ENCODE measurements at regions not wholly inside any gene's neighbourhood (a gene's known extent, or its start where the extent isn't known, plus 50 kb on each side); places are given as distances from the start of the nearest gene placed in this dataset.

GRCh38 chr7:115734641-115735040 is 295.9 kb downstream of the TFEC start:
- H3K4me1 ChIP-seq (ENCODE audit: control insufficient read depth in 1 of 2, low read depth in 2 of 2) = no peaks in the 10 kb centered on the region
- ATAC-seq (ENCODE audit: insufficient number of reproducible peaks, low FRiP score, low read depth) (no peak), DNase-seq (ENCODE audit: low spot score) (no peak)
- no peaks in the 10 kb centered on the region for H3K27me3 ChIP-seq (replicated peaks; ENCODE audit: insufficient read depth)
- no peaks in the 10 kb centered on the region for H3K9me3 ChIP-seq
- no peaks in the 10 kb centered on the region for H3K36me3 ChIP-seq
- no peak for TF ChIP-seq CTCF (IDR thresholded peaks at IDR 0.05)
- no peak overlapping the region for H3K27ac ChIP-seq
- no peak overlapping the region for H3K4me3 ChIP-seq

GRCh38 chr7:115731796-115732471 is 298.6 kb downstream of the TFEC start:
- H3K4me3 ChIP-seq = no peak overlapping the region
- no peak overlapping the region for H3K27ac ChIP-seq
- DNase-seq (ENCODE audit: low spot score) = no peak
- H3K27me3 ChIP-seq (replicated peaks; ENCODE audit: insufficient read depth) = no peaks in the 10 kb centered on the region
- ATAC-seq (ENCODE audit: insufficient number of reproducible peaks, low FRiP score, low read depth) = no peak
- no peaks in the 10 kb centered on the region for H3K9me3 ChIP-seq
- H3K36me3 ChIP-seq = no peaks in the 10 kb centered on the region
- TF ChIP-seq CTCF (IDR thresholded peaks at IDR 0.05) = no peak
- H3K4me1 ChIP-seq (ENCODE audit: control insufficient read depth in 1 of 2, low read depth in 2 of 2) = no peaks in the 10 kb centered on the region

GRCh38 chr7:115728518-115728917 is 302.0 kb downstream of the TFEC start:
- no peak overlapping the region for H3K4me3 ChIP-seq
- no peak overlapping the region for H3K27ac ChIP-seq
- TF ChIP-seq CTCF (IDR thresholded peaks at IDR 0.05) = no peak
- H3K9me3 ChIP-seq = no peaks in the 10 kb centered on the region
- ATAC-seq (ENCODE audit: insufficient number of reproducible peaks, low FRiP score, low read depth) = no peak
- no peak for DNase-seq (ENCODE audit: low spot score)
- H3K36me3 ChIP-seq = no peaks in the 10 kb centered on the region
- H3K27me3 ChIP-seq (replicated peaks; ENCODE audit: insufficient read depth) = no peaks in the 10 kb centered on the region
- no peaks in the 10 kb centered on the region for H3K4me1 ChIP-seq (ENCODE audit: control insufficient read depth in 1 of 2, low read depth in 2 of 2)

- H3K27ac ChIP-seq = no peak overlapping the region
- DNase-seq (ENCODE audit: low spot score) (no peak), ATAC-seq (ENCODE audit: insufficient number of reproducible peaks, low FRiP score, low read depth) (no peak)
- no peaks in the 10 kb centered on the region for H3K4me1 ChIP-seq (ENCODE audit: control insufficient read depth in 1 of 2, low read depth in 2 of 2)
- H3K27me3 ChIP-seq (replicated peaks; ENCODE audit: insufficient read depth) = no peaks in the 10 kb centered on the region
- H3K9me3 ChIP-seq = no peaks in the 10 kb centered on the region
- H3K36me3 ChIP-seq = no peaks in the 10 kb centered on the region
- TF ChIP-seq CTCF (IDR thresholded peaks at IDR 0.05) = no peak
- no peak overlapping the region for H3K4me3 ChIP-seq
Observed at GRCh38 chr7:115724400-115725056, 306.0 kb downstream of the TFEC start.

- Histone ChIP-seq H3K27ac (no peak overlapping the region), H3K27me3 (replicated peaks; ENCODE audit: insufficient read depth) (no peaks in the 10 kb centered on the region), H3K4me3 (no peak overlapping the region), H3K9me3 (no peaks in the 10 kb centered on the region), H3K36me3 (no peaks in the 10 kb centered on the region), H3K4me1 (ENCODE audit: control insufficient read depth in 1 of 2, low read depth in 2 of 2) (no peaks in the 10 kb centered on the region)
- no peak for DNase-seq (ENCODE audit: low spot score)
- TF ChIP-seq CTCF (IDR thresholded peaks at IDR 0.05) = no peak
- ATAC-seq (ENCODE audit: insufficient number of reproducible peaks, low FRiP score, low read depth) = no peak
Observed at GRCh38 chr7:115722302-115722977, 308.1 kb downstream of the TFEC start.

Data from thoracic aorta (tissue), 2 donors.